Neural cell (in vitro differentiated cells): ENCODE measurements at regions not wholly inside any gene's neighbourhood (a gene's known extent, or its start where the extent isn't known, plus 50 kb on each side); places are given as distances from the start of the nearest gene placed in this dataset.

ENCODE experiments used
- H2AFZ ChIP-seq: fragments of 200-600, 300-800 bp; sonication (generic), shearing (Covaris generic); 2 replicates; pipeline ENCODE4 v1.6.0; 2014; ENCODE audit warnings: low read depth, mild to moderate bottlenecking, antibody characterized with exemption, low read length, moderate library complexity
- H3F3A ChIP-seq: fragments of 200-600 bp; shearing (Covaris generic); 2 replicates; pipeline ENCODE4 v1.6.1; 2016; ENCODE audit warnings: mild to moderate bottlenecking, moderate library complexity, mixed read lengths, antibody characterized with exemption, low read length; ENCODE audit not compliant: insufficient read depth, poor library complexity, severe bottlenecking
- H3K27ac ChIP-seq: fragments of 200-600, 300-800 bp; sonication (generic), shearing (Covaris generic); 2 replicates; pipeline ENCODE4 v1.5.1; 2014; ENCODE audit warnings: mild to moderate bottlenecking, low read length, moderate library complexity
- H3K27me3 ChIP-seq: fragments of 300-800, 200-600 bp; sonication (generic), shearing (Covaris generic); 2 replicates; pipeline ENCODE4 v1.6.0; 2014; ENCODE audit warnings: mild to moderate bottlenecking, low read depth, low read length, moderate library complexity; ENCODE audit not compliant: insufficient read depth
- H3K36me3 ChIP-seq: fragments of 300-800, 200-600 bp; sonication (generic), shearing (Covaris generic); 2 replicates; pipeline ENCODE4 v1.5.1; 2014; ENCODE audit warnings: mild to moderate bottlenecking, antibody characterized with exemption, low read length, moderate library complexity; ENCODE audit not compliant: insufficient read depth
- H3K4me2 ChIP-seq: fragments of 300-800, 200-600 bp; sonication (generic), shearing (Covaris generic); 2 replicates; pipeline ENCODE4 v1.6.0; 2014; ENCODE audit warnings: mild to moderate bottlenecking, low read length
- H3K4me3 ChIP-seq: fragments of 300-800, 200-600 bp; sonication (generic), shearing (Covaris generic); 2 replicates; pipeline ENCODE4 v1.5.1; 2014; ENCODE audit warnings: mild to moderate bottlenecking, low read length, moderate library complexity
- H3K79me2 ChIP-seq: fragments of 200-600 bp; shearing (Covaris generic); replicated peaks from 2 replicates; pipeline ENCODE4 v1.6.0; 2014; ENCODE audit warnings: mild to moderate bottlenecking, low read length, moderate library complexity; ENCODE audit not compliant: insufficient read depth
- H3K9ac ChIP-seq: fragments of 300-800, 200-600 bp; sonication (generic), shearing (Covaris generic); 2 replicates; pipeline ENCODE4 v1.6.1; 2016; ENCODE audit warnings: mild to moderate bottlenecking, low read length, mixed read lengths
- H3K9me2 ChIP-seq: fragments of 200-600 bp; shearing (Covaris generic); 2 replicates; pipeline ENCODE4 v1.6.1; 2016; ENCODE audit warnings: mild to moderate bottlenecking, low read length, mixed read lengths; ENCODE audit not compliant: insufficient read depth
- H3K9me3 ChIP-seq: fragments of 200-600, 300-800 bp; sonication (generic), shearing (Covaris generic); 2 replicates; pipeline ENCODE4 v1.6.1; 2016; ENCODE audit warnings: mild to moderate bottlenecking, mixed run types, low read length, moderate library complexity, mixed read lengths
- H4K20me1 ChIP-seq: fragments of 200-600 bp; shearing (Covaris generic); 2 replicates; pipeline ENCODE4 v1.6.1; 2016; ENCODE audit warnings: mild to moderate bottlenecking, mixed run types; ENCODE audit not compliant: insufficient read depth
- CTCF ChIP-seq: fragments of 450-650 bp; IDR thresholded peaks from 2 replicates; pipeline ENCODE4 v1.5.1; 2014; ENCODE audit warnings: antibody characterized with exemption, mild to moderate bottlenecking, moderate library complexity; ENCODE audit not compliant: poor library complexity, severe bottlenecking
- EP300 ChIP-seq: fragments of 450-650 bp; conservative IDR thresholded peaks from 2 replicates; pipeline ENCODE4 v1.6.1; 2014; ENCODE audit warnings: antibody characterized with exemption, mild to moderate bottlenecking, moderate library complexity; ENCODE audit not compliant: poor library complexity, severe bottlenecking
- EZH2 ChIP-seq: fragments of 200-600, 300-800 bp; shearing (Covaris generic), sonication (generic); IDR thresholded peaks from 2 replicates; pipeline ENCODE4 v1.6.1; 2014; ENCODE audit warnings: antibody characterized with exemption, low read length, borderline replicate concordance, mild to moderate bottlenecking; ENCODE audit not compliant: insufficient read depth, poor library complexity, severe bottlenecking
- MXI1 ChIP-seq: fragments of 450-650 bp; conservative IDR thresholded peaks from 2 replicates; pipeline ENCODE4 v1.6.1; 2014; ENCODE audit warnings: antibody characterized with exemption, mild to moderate bottlenecking; ENCODE audit not compliant: poor library complexity, severe bottlenecking
- POLR2AphosphoS5 ChIP-seq: IDR thresholded peaks from 2 replicates; pipeline ENCODE4 v1.6.1; 2012
- RAD21 ChIP-seq: fragments of 450-650 bp; conservative IDR thresholded peaks from 2 replicates; pipeline ENCODE4 v1.6.1; 2014; ENCODE audit warnings: antibody characterized with exemption, mild to moderate bottlenecking, moderate library complexity
- REST ChIP-seq: IDR thresholded peaks from 2 replicates; pipeline ENCODE4 v1.6.1; 2012; ENCODE audit warnings: borderline replicate concordance
- SMC3 ChIP-seq: fragments of 450-650 bp; conservative IDR thresholded peaks from 2 replicates; pipeline ENCODE4 v1.6.1; 2014; ENCODE audit warnings: antibody characterized with exemption, mild to moderate bottlenecking, moderate library complexity; ENCODE audit not compliant: poor library complexity
- TAF1 ChIP-seq: IDR thresholded peaks from 2 replicates; pipeline ENCODE4 v1.6.1; 2012; ENCODE audit warnings: low read depth

GRCh38 chr20:57869291-57869950 is 159.6 kb upstream of the PMEPA1 start:
- Histone ChIP-seq H2AFZ (no peak overlapping the region), H3K9me3 (no peaks in the 10 kb centered on the region), H3K27me3 (no peaks in the 10 kb centered on the region), H3K9ac (no peak overlapping the region), H3K4me2 (no peak overlapping the region), H3K79me2 (no peaks in the 10 kb centered on the region), H3K36me3 (no peaks in the 10 kb centered on the region), H3K4me3 (no peak overlapping the region), H4K20me1 (no peaks in the 10 kb centered on the region), H3K27ac (no peak overlapping the region), H3F3A (no peaks in the 10 kb centered on the region), H3K9me2 (no peaks in the 10 kb centered on the region)
- no peak for TF ChIP-seq TAF1
- TF ChIP-seq POLR2AphosphoS5 = no peak
- TF ChIP-seq EZH2 = no peak
- no peak for TF ChIP-seq CTCF
- TF ChIP-seq RAD21 = no peak
- no peak for TF ChIP-seq REST
- TF ChIP-seq MXI1 = no peak
- TF ChIP-seq EP300 = no peak
- TF ChIP-seq SMC3 = no peak

GRCh38 chr20:57868310-57868709 is 158.5 kb upstream of the PMEPA1 start:
- no peak overlapping the region for H3K9ac ChIP-seq
- no peak overlapping the region for H2AFZ ChIP-seq
- no peak overlapping the region for H3K27ac ChIP-seq
- no peaks in the 10 kb centered on the region for H3K27me3 ChIP-seq
- no peaks in the 10 kb centered on the region for H3F3A ChIP-seq
- H3K9me3 ChIP-seq = no peaks in the 10 kb centered on the region
- no peaks in the 10 kb centered on the region for H3K36me3 ChIP-seq
- TF ChIP-seq CTCF = no peak
- TF ChIP-seq EP300 = no peak
- TF ChIP-seq MXI1 = no peak
- no peak for TF ChIP-seq EZH2
- no peak for TF ChIP-seq TAF1
- no peak for TF ChIP-seq POLR2AphosphoS5
- TF ChIP-seq SMC3 = no peak
- TF ChIP-seq RAD21 = no peak
- no peak for TF ChIP-seq REST
- H3K4me3 ChIP-seq = no peak overlapping the region
- no peaks in the 10 kb centered on the region for H3K79me2 ChIP-seq
- H3K9me2 ChIP-seq = no peaks in the 10 kb centered on the region
- no peak overlapping the region for H3K4me2 ChIP-seq
- H4K20me1 ChIP-seq = no peaks in the 10 kb centered on the region
